Keratinocyte (primary cell): ENCODE measurements at regions not wholly inside any gene's neighbourhood (a gene's known extent, or its start where the extent isn't known, plus 50 kb on each side); places are given as distances from the start of the nearest gene placed in this dataset.

Experiments
- DNase-seq: peaks from one replicate; pipeline ENCODE4 v3.0.0-alpha.2; 2011; ENCODE audit warnings: low read depth, missing footprints, low spot score
- FAIRE-seq: peaks from 2 replicates; lab custom pipeline; 2011; peaks lifted over from hg19 to GRCh38; lab: Jason Lieb, UNC
- H2AFZ ChIP-seq: 2 replicates; pipeline ENCODE4 v1.6.0; 2012; ENCODE audit warnings: low read length, control low read depth, inconsistent platforms; ENCODE audit not compliant: control insufficient read depth
- H3K27ac ChIP-seq: 2 replicates; pipeline ENCODE4 v1.5.1; 2011; ENCODE audit warnings: low read length; ENCODE audit not compliant: control insufficient read depth, insufficient read depth
- H3K27me3 ChIP-seq: 3 replicates; pipeline ENCODE4 v1.6.0; 2011; ENCODE audit warnings: low read length; ENCODE audit not compliant: control insufficient read depth, insufficient read depth; ENCODE audit errors: extremely low read depth
- H3K36me3 ChIP-seq, 2 experiments: 2 replicates in 1 of 2; 3 replicates in 1 of 2; pipeline ENCODE4 v1.5.1; 2011; ENCODE audit warnings: low read length in 2 of 2, mild to moderate bottlenecking in 1 of 2; ENCODE audit not compliant: control insufficient read depth in 2 of 2, insufficient read depth in 2 of 2; ENCODE audit errors: extremely low read depth in 1 of 2
- H3K4me1 ChIP-seq: 3 replicates; pipeline ENCODE4 v1.5.1; 2011; ENCODE audit warnings: low read length; ENCODE audit not compliant: control insufficient read depth, insufficient read depth; ENCODE audit errors: extremely low read depth
- H3K4me2 ChIP-seq: 3 replicates; pipeline ENCODE4 v1.6.0; 2011; ENCODE audit warnings: low read depth, low read length; ENCODE audit not compliant: control insufficient read depth, insufficient read depth; ENCODE audit errors: extremely low read depth
- H3K4me3 ChIP-seq, 3 experiments: fragments of 200-600 bp in 1 of 3; sonication (generic) in 1 of 3; 2 replicates in 2 of 3; 3 replicates in 1 of 3; pipeline ENCODE4 v1.5.1; 2011 to 2016; ENCODE audit warnings: low read length in 3 of 3, mild to moderate bottlenecking in 3 of 3, control low read depth in 2 of 3, inconsistent platforms in 1 of 3, low read depth in 1 of 3, mixed read lengths in 1 of 3, mixed run types in 1 of 3, moderate library complexity in 1 of 3; ENCODE audit not compliant: control insufficient read depth in 2 of 3, insufficient read depth in 2 of 3; ENCODE audit errors: extremely low read depth in 1 of 3
- H3K79me2 ChIP-seq: 2 replicates; pipeline ENCODE4 v1.6.0; 2012; ENCODE audit warnings: low read length; ENCODE audit not compliant: control insufficient read depth, insufficient read depth
- H3K9ac ChIP-seq: 3 replicates; pipeline ENCODE4 v1.6.0; 2011; ENCODE audit warnings: low read length; ENCODE audit not compliant: control insufficient read depth, insufficient read depth; ENCODE audit errors: extremely low read depth
- H3K9me1 ChIP-seq: 3 replicates; pipeline ENCODE4 v1.6.0; 2011; ENCODE audit warnings: low read length; ENCODE audit not compliant: control insufficient read depth, insufficient read depth; ENCODE audit errors: extremely low read depth
- H3K9me3 ChIP-seq: 2 replicates; pipeline ENCODE4 v1.5.1; 2012; ENCODE audit warnings: low read depth, low read length; ENCODE audit not compliant: control insufficient read depth
- H4K20me1 ChIP-seq: 3 replicates; pipeline ENCODE4 v1.6.0; 2011; ENCODE audit warnings: low read length; ENCODE audit not compliant: control insufficient read depth, insufficient read depth; ENCODE audit errors: extremely low read depth
- EZH2 ChIP-seq: IDR thresholded peaks from one replicate; pipeline ENCODE4 v1.6.1; 2012; ENCODE audit warnings: inconsistent platforms, mild to moderate bottlenecking, low read length, moderate library complexity
- dilution Hi-C: fragments of 300-500 bp; cut with MboI; formaldehyde crosslinking; loops from one replicate; pipeline ENCODE4 v1.7.0; 2020; ENCODE audit warnings: low sequenced_read_pairs; ENCODE audit not compliant: extremely low pct_ligation_motif_present
- TF ChIP-seq, protein P1 (sequence below), 3 experiments: IDR thresholded peaks in 1 of 3; conservative IDR thresholded peaks in 1 of 3; optimal IDR thresholded peaks in 1 of 3; 2 replicates in 2 of 3; 3 replicates in 1 of 3; pipeline versions ENCODE3 to v1.5.1; 2011; ENCODE audit warnings: low read length in 3 of 3, mild to moderate bottlenecking in 3 of 3, moderate library complexity in 2 of 3, control low read depth in 1 of 3, inconsistent platforms in 1 of 3; ENCODE audit not compliant: insufficient read depth in 2 of 3; ENCODE audit errors: extremely low read depth in 1 of 3

DNA sequence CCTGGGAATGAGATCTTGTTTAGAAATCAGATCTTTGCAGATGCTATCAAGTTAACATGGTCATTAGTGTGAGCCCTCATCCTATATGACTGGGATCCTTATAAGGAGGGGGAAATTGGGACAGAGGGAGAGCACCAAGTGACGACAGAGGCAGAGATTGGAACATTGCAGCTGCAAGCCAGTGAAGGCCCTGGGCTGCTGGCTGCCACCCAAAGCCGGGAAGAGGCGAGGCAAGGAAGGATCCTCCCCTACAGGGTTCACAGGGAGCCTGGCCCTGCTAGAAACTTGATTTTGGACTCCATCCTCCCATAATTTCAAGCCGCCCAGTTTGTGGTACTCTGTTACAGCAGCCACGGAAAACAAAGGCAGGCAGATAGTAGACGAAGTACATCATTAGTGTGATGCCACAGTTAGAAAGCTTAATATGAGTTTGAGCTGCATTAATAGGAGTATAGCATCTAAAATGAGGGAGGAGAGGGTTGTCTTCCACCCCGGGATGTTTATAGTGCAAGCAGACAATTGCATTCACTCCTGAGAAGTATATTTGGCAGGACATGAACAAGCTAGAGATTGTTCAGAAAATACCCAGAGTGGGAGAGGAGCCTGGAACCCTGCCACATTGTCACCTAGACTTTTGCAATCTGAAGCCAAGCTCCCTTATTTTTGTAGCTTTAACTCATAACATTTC, 56.8 kb upstream of the CLMP start:
- TF ChIP-seq, protein P1, sequence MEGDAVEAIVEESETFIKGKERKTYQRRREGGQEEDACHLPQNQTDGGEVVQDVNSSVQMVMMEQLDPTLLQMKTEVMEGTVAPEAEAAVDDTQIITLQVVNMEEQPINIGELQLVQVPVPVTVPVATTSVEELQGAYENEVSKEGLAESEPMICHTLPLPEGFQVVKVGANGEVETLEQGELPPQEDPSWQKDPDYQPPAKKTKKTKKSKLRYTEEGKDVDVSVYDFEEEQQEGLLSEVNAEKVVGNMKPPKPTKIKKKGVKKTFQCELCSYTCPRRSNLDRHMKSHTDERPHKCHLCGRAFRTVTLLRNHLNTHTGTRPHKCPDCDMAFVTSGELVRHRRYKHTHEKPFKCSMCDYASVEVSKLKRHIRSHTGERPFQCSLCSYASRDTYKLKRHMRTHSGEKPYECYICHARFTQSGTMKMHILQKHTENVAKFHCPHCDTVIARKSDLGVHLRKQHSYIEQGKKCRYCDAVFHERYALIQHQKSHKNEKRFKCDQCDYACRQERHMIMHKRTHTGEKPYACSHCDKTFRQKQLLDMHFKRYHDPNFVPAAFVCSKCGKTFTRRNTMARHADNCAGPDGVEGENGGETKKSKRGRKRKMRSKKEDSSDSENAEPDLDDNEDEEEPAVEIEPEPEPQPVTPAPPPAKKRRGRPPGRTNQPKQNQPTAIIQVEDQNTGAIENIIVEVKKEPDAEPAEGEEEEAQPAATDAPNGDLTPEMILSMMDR (optimal IDR thresholded peaks at IDR 0.05 in 1 of 3, IDR thresholded peaks at IDR 0.05 in 1 of 3, conservative IDR thresholded peaks at IDR 0.05 in 1 of 3; ENCODE audit: extremely low read depth in 1 of 3, insufficient read depth in 2 of 3, low read length in 3 of 3), result no peak
- no peak for TF ChIP-seq EZH2
- Histone ChIP-seq H2AFZ (no peak overlapping the region), H3K36me3 (no peaks in the 10 kb centered on the region), H3K9ac (no peak overlapping the region), H3K27ac (no peak overlapping the region), H4K20me1 (no peaks in the 10 kb centered on the region), H3K9me1 (no peaks in the 10 kb centered on the region), H3K4me2 (no peak overlapping the region), H3K27me3 (no peaks in the 10 kb centered on the region), H3K4me3 (no peak overlapping the region), H3K79me2 (no peaks in the 10 kb centered on the region), H3K4me1 (peaks cover 3% of the 10 kb centered on the region), H3K9me3 (no peaks in the 10 kb centered on the region)
- FAIRE-seq (no peak), DNase-seq (no peak)
- dilution Hi-C loops, result loop anchor here (25.0 kb wide), 1 partner anchor 140 kb away; no protein-coding TSS in a partner anchor

DNA sequence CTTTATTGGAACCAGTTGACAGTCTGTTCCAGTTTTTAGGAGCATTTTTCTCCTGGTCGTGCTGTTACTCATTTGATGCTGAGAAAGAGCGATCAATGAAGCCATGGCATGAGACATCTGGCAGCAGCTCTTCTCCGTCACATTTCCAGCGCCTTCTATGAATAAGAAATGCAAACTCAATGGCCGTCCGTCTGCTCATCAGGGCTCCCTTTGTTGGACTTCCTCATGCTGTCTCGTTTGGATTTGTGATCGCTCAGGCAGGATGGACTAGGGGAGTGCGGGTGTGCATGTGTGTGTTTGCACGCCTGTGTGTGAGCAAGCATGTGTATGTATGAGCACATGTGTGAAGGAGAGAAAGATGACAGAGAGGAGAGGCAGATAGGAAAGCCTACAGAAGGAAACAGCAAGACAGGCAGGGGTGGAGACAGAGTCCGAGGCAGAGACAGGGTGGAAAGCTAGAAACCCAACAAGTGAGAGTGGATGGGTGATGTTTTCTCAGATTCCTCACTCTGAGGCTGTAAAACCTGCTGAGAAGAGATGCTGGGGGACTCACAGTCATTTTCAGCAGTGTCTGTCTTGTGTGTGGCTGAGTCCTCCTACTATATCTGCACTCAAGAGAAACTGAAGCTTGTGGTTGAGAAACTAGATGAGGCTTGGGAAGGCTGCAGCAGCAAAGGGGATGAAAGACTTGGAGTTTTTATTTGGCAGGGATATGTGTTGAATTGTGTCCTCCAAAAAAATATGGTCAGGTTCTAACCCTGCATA, 56.0 kb upstream of the CLMP start:
- Histone ChIP-seq H4K20me1 (no peaks in the 10 kb centered on the region), H3K4me3 (no peak overlapping the region), H3K36me3 (no peaks in the 10 kb centered on the region), H3K27ac (no peak overlapping the region), H3K9ac (no peak overlapping the region), H3K9me1 (no peaks in the 10 kb centered on the region), H3K79me2 (no peaks in the 10 kb centered on the region), H3K27me3 (no peaks in the 10 kb centered on the region), H2AFZ (no peak overlapping the region), H3K4me1 (peaks cover 3% of the 10 kb centered on the region), H3K4me2 (no peak overlapping the region), H3K9me3 (no peaks in the 10 kb centered on the region)
- DNase-seq (no peak), FAIRE-seq (no peak)
- TF ChIP-seq EZH2, result no peak
- TF ChIP-seq, protein P1 (optimal IDR thresholded peaks at IDR 0.05 in 1 of 3, IDR thresholded peaks at IDR 0.05 in 1 of 3, conservative IDR thresholded peaks at IDR 0.05 in 1 of 3; ENCODE audit: extremely low read depth in 1 of 3, insufficient read depth in 2 of 3, low read length in 3 of 3), result no peak
- dilution Hi-C loops, result loop anchor here (25.0 kb wide), 1 partner anchor 139 kb away; no protein-coding TSS in a partner anchor
